ENCODE measurements at regions not wholly inside any gene's neighbourhood (a gene's known extent, or its start where the extent isn't known, plus 50 kb on each side); places are given as distances from the start of the nearest gene placed in this dataset.
"Not testable (repeated sequence)": the region's sequence is repeated elsewhere in the genome, so short reads cannot be mapped to it uniquely, and the experiment has no call there.

DNA sequence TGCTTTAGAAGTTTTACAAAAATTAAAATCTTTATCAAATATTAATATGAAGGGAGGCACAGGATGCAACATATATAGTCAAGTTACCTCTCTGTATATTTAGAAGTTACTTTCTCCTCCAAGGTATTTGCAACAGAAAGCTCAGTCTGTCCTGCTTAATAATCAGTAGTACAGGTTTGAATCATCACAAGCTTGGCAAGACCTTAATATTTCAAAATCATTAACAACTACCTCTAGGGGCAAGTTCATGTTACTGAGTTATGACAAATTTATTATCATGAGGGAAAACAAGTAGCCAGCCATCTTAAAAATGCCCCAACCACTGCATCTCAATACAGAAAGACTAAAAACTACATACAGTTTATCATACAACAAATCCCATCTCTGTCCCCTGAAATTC, 116.0 kb downstream of the PMAIP1 start:
- DNase-seq (ENCODE audit: low read depth), result peak; percentile 26

- DNase-seq (ENCODE audit: low read depth), result not testable (repeated sequence)
Observed at GRCh38 chr18:60013148-60013547, 113.4 kb downstream of the PMAIP1 start.

- DNase-seq (ENCODE audit: low read depth), result no peak
Observed at GRCh38 chr18:60010984-60011383, 111.2 kb downstream of the PMAIP1 start.

DNA sequence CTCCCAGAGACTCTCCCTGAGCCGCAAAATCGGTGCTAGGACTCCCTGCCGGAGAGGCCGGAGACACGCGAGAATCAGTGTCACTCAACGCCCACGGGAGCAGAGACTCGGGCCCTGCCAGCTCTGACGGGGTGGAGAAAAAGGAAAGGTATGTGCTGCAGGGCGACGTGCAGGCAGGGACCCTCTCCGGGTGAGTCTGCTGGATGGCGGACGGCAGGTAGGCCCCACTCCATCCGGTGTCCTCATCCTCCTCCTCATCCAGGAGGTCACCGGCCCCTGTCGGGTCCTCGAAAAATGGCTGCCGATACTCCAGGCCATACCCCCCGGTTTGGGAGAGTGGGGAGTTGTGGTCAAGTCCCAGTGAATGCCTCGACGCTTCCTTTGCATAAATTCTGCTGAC, 110.7 kb downstream of the PMAIP1 start:
- no peak for DNase-seq (ENCODE audit: low read depth)

GRCh38 chr18:60007661-60008060, 107.9 kb downstream of the PMAIP1 start:
- no peak for DNase-seq (ENCODE audit: low read depth)

- no peak for DNase-seq (ENCODE audit: low read depth)
Observed at GRCh38 chr18:60003610-60004185, 103.9 kb downstream of the PMAIP1 start.

- DNase-seq (ENCODE audit: low read depth), result peak; percentile 76
Observed at GRCh38 chr18:59996370-59996966, 96.7 kb downstream of the PMAIP1 start.

GRCh38 chr18:59994357-59994756, 94.6 kb downstream of the PMAIP1 start:
- peak; percentile 47 for DNase-seq (ENCODE audit: low read depth)

GRCh38 chr18:59993560-59993959, 93.8 kb downstream of the PMAIP1 start:
- DNase-seq (ENCODE audit: low read depth), result peak; percentile 32

- DNase-seq (ENCODE audit: low read depth), result peak; percentile 35
Observed at GRCh38 chr18:59990121-59990823, 90.5 kb downstream of the PMAIP1 start.

GRCh38 chr18:59988098-59988706, 88.4 kb downstream of the PMAIP1 start:
- DNase-seq (ENCODE audit: low read depth), result peak; percentile 74

DNA sequence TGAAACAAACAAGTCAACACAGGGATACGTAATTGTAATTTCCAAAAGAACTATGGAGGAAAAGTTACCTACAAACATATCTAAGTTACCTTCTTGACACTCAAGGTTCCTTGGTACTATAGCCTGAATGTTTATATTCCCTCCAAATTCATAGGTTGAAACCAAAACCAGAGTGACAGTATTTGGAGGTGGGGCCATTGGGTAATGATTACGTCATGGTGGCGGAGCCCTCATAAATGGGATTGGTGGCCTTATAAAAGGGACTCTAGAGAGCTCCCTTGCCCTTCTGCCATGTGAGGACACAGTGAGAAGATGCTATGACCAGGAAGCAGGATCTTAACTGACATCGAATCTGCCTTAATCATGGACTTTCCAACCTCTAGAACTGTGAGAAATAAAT, 87.3 kb downstream of the PMAIP1 start:
- no peak for DNase-seq (ENCODE audit: low read depth)

- no peak for DNase-seq (ENCODE audit: low read depth)
Observed at GRCh38 chr18:59986139-59986538, 86.3 kb downstream of the PMAIP1 start.

GRCh38 chr18:59985289-59985688, 85.5 kb downstream of the PMAIP1 start:
- no peak for DNase-seq (ENCODE audit: low read depth)

- DNase-seq (ENCODE audit: low read depth), result no peak
Observed at GRCh38 chr18:59983506-59983905, 83.7 kb downstream of the PMAIP1 start.

GRCh38 chr18:59980188-59980637, 80.4 kb downstream of the PMAIP1 start:
- DNase-seq (ENCODE audit: low read depth), result no peak

DNA sequence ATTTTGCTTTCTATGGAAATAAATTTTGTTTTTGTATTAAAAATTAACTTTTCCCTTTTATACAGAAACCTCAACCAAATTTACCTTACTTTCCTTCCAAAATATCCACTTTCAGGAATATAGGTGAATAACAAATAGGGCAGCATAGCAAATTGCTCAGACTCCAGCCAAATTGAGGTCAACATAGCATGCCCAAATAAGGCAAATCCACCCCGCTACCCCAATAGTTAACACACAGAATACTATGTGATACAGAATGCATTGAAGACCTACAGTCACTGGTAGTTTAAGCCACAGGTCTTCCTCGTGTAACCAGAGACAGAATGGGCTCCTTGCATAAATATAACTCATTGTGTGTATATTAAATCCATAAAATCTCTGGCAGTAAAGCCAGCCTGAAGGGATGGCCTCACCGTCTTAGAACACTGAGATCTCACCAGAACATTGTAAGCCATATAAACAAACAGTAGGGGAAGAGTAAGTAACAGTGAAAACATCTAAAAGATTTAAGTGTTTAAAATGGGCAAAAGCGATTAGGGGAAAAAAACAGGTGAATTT, 72.2 kb downstream of the PMAIP1 start:
- no peak for DNase-seq (ENCODE audit: low read depth)

- not testable (repeated sequence) for DNase-seq (ENCODE audit: low read depth)
Observed at GRCh38 chr18:59971144-59971543, 71.3 kb downstream of the PMAIP1 start.

GRCh38 chr18:59969477-59970028, 69.8 kb downstream of the PMAIP1 start:
- DNase-seq (ENCODE audit: low read depth), result not testable (repeated sequence)

DNA sequence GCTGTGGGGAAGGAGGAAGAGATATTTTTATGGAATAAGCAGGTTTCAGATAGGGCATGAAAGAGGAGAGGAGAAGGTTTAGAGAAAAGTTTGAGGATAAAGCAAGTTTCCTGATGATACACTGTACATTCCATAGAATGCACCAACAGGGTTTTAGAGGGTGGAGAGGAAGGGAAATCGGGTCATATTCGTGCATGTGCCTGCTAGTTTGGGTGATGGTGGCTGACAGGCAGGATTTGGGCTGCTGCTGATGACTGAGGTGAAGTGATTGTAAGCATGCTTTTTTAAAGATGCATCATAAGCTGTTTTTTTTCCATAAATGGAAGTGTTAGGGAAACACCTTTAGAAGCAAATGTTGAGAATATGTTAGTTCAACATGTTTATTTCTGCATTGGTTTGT, 68.8 kb downstream of the PMAIP1 start:
- no peak for DNase-seq (ENCODE audit: low read depth)

DNA sequence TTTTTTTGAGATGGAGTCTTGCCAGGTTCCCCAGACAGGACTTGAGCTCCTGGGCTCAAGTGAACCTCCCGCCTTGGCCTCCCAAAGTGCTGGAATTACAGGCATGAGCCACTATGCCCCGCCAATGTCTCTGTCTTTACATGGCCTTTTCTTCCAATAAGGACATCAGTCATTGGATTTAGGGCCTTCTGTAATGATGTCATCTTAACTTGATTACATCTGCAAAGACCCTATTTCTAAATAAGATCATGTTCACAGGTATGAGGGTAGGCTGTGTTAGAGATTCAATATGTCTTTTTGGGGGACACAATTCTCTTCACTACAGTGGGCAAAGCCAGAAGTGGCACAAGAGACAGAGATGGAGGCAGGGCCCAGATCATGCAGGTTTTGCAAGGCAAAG, 68.1 kb downstream of the PMAIP1 start:
- no peak for DNase-seq (ENCODE audit: low read depth)

DNA sequence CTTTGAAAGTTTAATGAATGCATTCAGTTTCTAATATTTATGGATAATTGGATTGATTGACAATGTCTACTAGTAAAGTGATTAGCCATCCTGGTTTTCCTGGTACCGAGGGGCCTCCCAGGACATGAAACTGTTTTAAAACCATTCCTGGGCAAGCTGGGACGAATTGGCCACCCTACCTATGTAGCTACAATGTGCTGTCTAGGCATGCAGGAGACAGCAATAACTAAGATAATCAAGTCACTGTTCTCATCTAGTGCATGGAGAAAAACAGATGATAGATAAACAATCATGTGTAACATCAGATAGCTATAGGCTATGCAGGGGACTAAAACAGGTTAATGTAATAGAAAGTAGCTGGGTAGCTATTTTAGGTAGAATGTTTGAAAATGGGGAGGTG, 67.1 kb downstream of the PMAIP1 start:
- no peak for DNase-seq (ENCODE audit: low read depth)
